Heart right ventricle (tissue), 16 donors: ENCODE measurements at regions not wholly inside any gene's neighbourhood (a gene's known extent, or its start where the extent isn't known, plus 50 kb on each side); places are given as distances from the start of the nearest gene placed in this dataset.

Experiments
- ATAC-seq, 8 donors: fragments of 200-7000 bp; cut with Tn5 transposase; one replicate each; pipeline ENCODE4 v1.9.1; 2020; ENCODE audit warnings: mild to moderate bottlenecking in 8 of 8, moderate library complexity in 8 of 8, moderate number of reproducible peaks in 1 of 8
- DNase-seq, 2 donors: peaks; one replicate each; pipeline ENCODE4 v3.0.0-alpha.2; 2020
- H3K27ac ChIP-seq, 10 donors: fragments of 200-600 bp; sonication (generic) in 2 of 10; one replicate each; pipeline versions ENCODE4 v1.5.0 to v1.8.0; 2020 to 2022; ENCODE audit warnings: mild to moderate bottlenecking in 3 of 10
- H3K27me3 ChIP-seq, 7 donors: fragments of 200-600 bp; one replicate each; pipeline ENCODE4 v1.8.0; 2021 to 2022; ENCODE audit warnings: mild to moderate bottlenecking in 2 of 7
- H3K36me3 ChIP-seq, 9 donors: fragments of 200-600 bp; sonication (generic) in 1 of 9; one replicate each; pipeline versions ENCODE4 v1.5.0 to v1.8.0; 2020 to 2022; ENCODE audit warnings: mild to moderate bottlenecking in 2 of 9
- H3K4me1 ChIP-seq, 9 donors: fragments of 200-600 bp; sonication (generic) in 1 of 9; one replicate each; pipeline versions ENCODE4 v1.5.0 to v1.8.0; 2020 to 2022; ENCODE audit warnings: mild to moderate bottlenecking in 4 of 9
- H3K4me3 ChIP-seq, 10 donors: fragments of 200-600 bp; sonication (generic) in 2 of 10; one replicate each; pipeline versions ENCODE4 v1.5.0 to v1.8.0; 2020 to 2022; ENCODE audit warnings: mild to moderate bottlenecking in 7 of 10, moderate library complexity in 2 of 10
- H3K9me3 ChIP-seq, 11 donors: fragments of 200-600 bp in 10 of 11; sonication (generic) in 2 of 11; one replicate each; pipeline versions ENCODE4 v1.5.0 to v1.8.0; 2013 to 2022; ENCODE audit warnings: mild to moderate bottlenecking in 2 of 11, control low read depth in 1 of 11, moderate library complexity in 1 of 11
- CTCF ChIP-seq, 9 donors: fragments of 200-600 bp; sonication (generic) in 2 of 9; IDR thresholded peaks; one replicate each; pipeline versions ENCODE4 v1.5.0 to v1.8.0; 2021 to 2022; ENCODE audit warnings: antibody characterized with exemption in 9 of 9, mild to moderate bottlenecking in 5 of 9, moderate library complexity in 1 of 9
- WGBS, 2 donors: extraction: QIAGEN DNeasy Blood & Tissue Kit; methylation state at CpG; one replicate each; pipeline ENCODE4 v1.1.7; 2013; ENCODE audit warnings: inconsistent platforms in 1 of 2; 5-methylcytosine and 5-hydroxymethylcytosine counted together
- intact Hi-C, 10 donors: fragments of 100-400 bp; cut with DNase I; formaldehyde crosslinking; loops; one replicate each; pipeline versions ENCODE4 v1.11.1 to v1.14.2; 2022
- donor health status: Arrhythmogenic right ventricular cardiomyopathy.
- donor health status: ischemic (EF 13 %, LVEDD 7.1; RV severe dilation, severe dysfunction).
- donor health status: healthy with polysubstance abuse.
- donor health status: DM: no; HTN: yes; CAD: no.
- donor health status: DM: no; HTN: no; CAD: no.
- donor health status: ischemic (EF 25% LVEDD 6.9; RV normal size, moderate dysfunction).
- donor health status: ischemic (EF 25% LVEDD 5.7; RV mildly dilated, moderate dysfunction).
- donor health status: healthy.
- donor health status: DM: yes; HTN: yes; CAD: no.
- donor health status: Ischemic cardiomyopathy.
- donor health status: ischemic (EF 35%, LVEDD 5.7; RV mildly dilated, moderate dysfunction).
- donor health status: nonischemic (EF 11% LVEDD 7.7; RV severe dilation, severe dysfunction).
- donor health status: DM: yes; HTN: yes; CAD: no.
- donor health status: PGD.
- donor health status: ischemic (EF 29% LVEDD 5.4; RV normal size, mild dysfunction).
- donor health status: nonischemic (EF 23%, LVEDD 6.1; RV moderate dilation, normal function).

GRCh38 chr6:51352506-51353029 lies 533.9 kb downstream of the TFAP2B start:
- Histone ChIP-seq H3K4me1 (no peaks in the 10 kb centered on the region), H3K9me3 (peaks cover 0 to 3% (median 0%) of the 10 kb centered on the region in 11 donors), H3K4me3 (no peak overlapping the region), H3K27me3 (no peaks in the 10 kb centered on the region), H3K27ac (no peak overlapping the region), H3K36me3 (no peaks in the 10 kb centered on the region)
- TF ChIP-seq CTCF (IDR thresholded peaks at IDR 0.05) = no peak
- DNase-seq (no peak), ATAC-seq (no peak)
- WGBS, 2 donors = 92 to 94% methylated on average over 2 of the region's 2 CpGs
- intact Hi-C loops = no loop called here

- intact Hi-C loops = no loop called here
- no peak for TF ChIP-seq CTCF (IDR thresholded peaks at IDR 0.05)
- Histone ChIP-seq H3K27ac (no peak overlapping the region), H3K27me3 (no peaks in the 10 kb centered on the region), H3K36me3 (no peaks in the 10 kb centered on the region), H3K4me3 (no peak overlapping the region), H3K4me1 (no peaks in the 10 kb centered on the region), H3K9me3 (no peaks in the 10 kb centered on the region)
- ATAC-seq = no peak
- DNase-seq = no peak
- 46 to 59% methylated on average over 2 of the region's 2 CpGs for WGBS, 2 donors
Observed at GRCh38 chr6:51360287-51360686, 541.6 kb downstream of the TFAP2B start.

GRCh38 chr6:51365566-51365965 lies 546.9 kb downstream of the TFAP2B start:
- H3K4me3 ChIP-seq = no peak overlapping the region
- no peak overlapping the region for H3K27ac ChIP-seq
- no peaks in the 10 kb centered on the region for H3K4me1 ChIP-seq
- H3K36me3 ChIP-seq = no peaks in the 10 kb centered on the region
- DNase-seq (no peak), ATAC-seq (no peak)
- H3K27me3 ChIP-seq = peaks cover 0 to under 1% (median 0%) of the 10 kb centered on the region in 7 donors
- no peak for TF ChIP-seq CTCF (IDR thresholded peaks at IDR 0.05)
- H3K9me3 ChIP-seq = no peaks in the 10 kb centered on the region
- intact Hi-C loops = no loop called here

- Histone ChIP-seq H3K27me3 (peaks cover 0 to 3% (median 0%) of the 10 kb centered on the region in 7 donors), H3K4me1 (no peaks in the 10 kb centered on the region), H3K4me3 (no peak overlapping the region), H3K27ac (no peak overlapping the region), H3K9me3 (peaks cover 0 to 3% (median 0%) of the 10 kb centered on the region in 11 donors), H3K36me3 (no peaks in the 10 kb centered on the region)
- WGBS, 2 donors = 62 to 73% methylated on average over 1 of the region's 1 CpG
- no peak for ATAC-seq
- intact Hi-C loops = no loop called here
- no peak for TF ChIP-seq CTCF (IDR thresholded peaks at IDR 0.05)
- no peak for DNase-seq
Observed at GRCh38 chr6:51369485-51369884, 550.8 kb downstream of the TFAP2B start.
